Gastrocnemius medialis (tissue), 4 donors: ENCODE measurements at regions not wholly inside any gene's neighbourhood (a gene's known extent, or its start where the extent isn't known, plus 50 kb on each side); places are given as distances from the start of the nearest gene placed in this dataset.

Source experiments
- ATAC-seq, 2 donors: fragments of 150-250 bp; one replicate each; pipeline ENCODE4 v1.9.1; 2016
- DNase-seq, 2 donors: peaks; one replicate each; pipeline ENCODE4 v3.0.0-alpha.2; 2019
- H3K27ac ChIP-seq, 4 donors: fragments of 200-600 bp; sonication (generic); 1 replicate in 1 of 4; 2 replicates in 3 of 4; pipeline ENCODE4 v1.5.1; 2016 to 2018; ENCODE audit warnings: mild to moderate bottlenecking in 2 of 4, moderate library complexity in 1 of 4
- H3K27me3 ChIP-seq, 3 donors: fragments of 200-600 bp; sonication (generic) in 2 of 3; 1 replicate in 1 of 3; 2 replicates in 2 of 3; pipeline versions ENCODE4 v1.5.1 to v1.6.0; 2016 to 2019; ENCODE audit warnings: mild to moderate bottlenecking in 1 of 3, moderate library complexity in 1 of 3
- H3K36me3 ChIP-seq, 2 donors: fragments of 200-600 bp; sonication (generic) in 1 of 2; one replicate each; pipeline ENCODE4 v1.5.1; 2017 to 2018
- H3K4me1 ChIP-seq, 2 donors: fragments of 200-600 bp; sonication (generic) in 1 of 2; one replicate each; pipeline ENCODE4 v1.5.1; 2016 to 2017; ENCODE audit warnings: mild to moderate bottlenecking in 2 of 2
- H3K4me3 ChIP-seq, 4 donors: fragments of 200-600 bp; sonication (generic) in 3 of 4; 1 replicate in 1 of 4; 2 replicates in 3 of 4; pipeline ENCODE4 v1.5.1; 2016 to 2019; ENCODE audit warnings: mild to moderate bottlenecking in 2 of 4
- H3K9me3 ChIP-seq, 3 donors: fragments of 200-600 bp; sonication (generic) in 2 of 3; 1 replicate in 1 of 3; 2 replicates in 2 of 3; pipeline ENCODE4 v1.5.1; 2016 to 2019
- CTCF ChIP-seq, 5 experiments: fragments of 450-650 bp in 3 of 5; fragments of 200-600 bp in 2 of 5; sonication (generic) in 2 of 5; IDR thresholded peaks in 4 of 5; conservative IDR thresholded peaks in 1 of 5; 1 replicate in 4 of 5; 2 replicates in 1 of 5; pipeline ENCODE4 v1.5.1; 2016 to 2019; ENCODE audit warnings: antibody characterized with exemption in 5 of 5, mild to moderate bottlenecking in 3 of 5, moderate library complexity in 3 of 5
- POLR2A ChIP-seq, 2 donors: fragments of 450-650 bp; IDR thresholded peaks; one replicate each; pipeline ENCODE4 v1.6.1; 2017; ENCODE audit warnings: antibody characterized with exemption in 2 of 2, mild to moderate bottlenecking in 2 of 2, moderate library complexity in 2 of 2
- in situ Hi-C, 4 donors: fragments of 200-750 bp; cut with MboI; loops; one replicate each; pipeline versions ENCODE4 v1.15.0 to v1.8.0; 2017; ENCODE audit warnings: low sequenced_read_pairs in 4 of 4
- intact Hi-C: fragments of 100-400 bp; cut with DNase I; formaldehyde crosslinking; loops from one replicate; pipeline ENCODE4 v1.15.1; 2023; ENCODE audit warnings: low total_unique reads

- Histone ChIP-seq H3K27ac (no peak overlapping the region), H3K36me3 (no peaks in the 10 kb centered on the region), H3K4me3 (no peak overlapping the region), H3K4me1 (no peaks in the 10 kb centered on the region), H3K27me3 (no peaks in the 10 kb centered on the region), H3K9me3 (no peaks in the 10 kb centered on the region)
- in situ Hi-C loops, result no loop called here
- DNase-seq (no peak), ATAC-seq (no peak)
- intact Hi-C loops, result no loop called here
- TF ChIP-seq POLR2A (IDR thresholded peaks at IDR 0.05) (no peak), CTCF (IDR thresholded peaks at IDR 0.05 in 4 of 5, conservative IDR thresholded peaks at IDR 0.05 in 1 of 5) (no peak)
These were observed 653.1 kb downstream of the XPNPEP1 start for GRCh38 chr10:109270173-109270572.

- H3K4me1 ChIP-seq, result no peaks in the 10 kb centered on the region
- DNase-seq (no peak), ATAC-seq (no peak)
- H3K27me3 ChIP-seq, result no peaks in the 10 kb centered on the region
- H3K4me3 ChIP-seq, result no peak overlapping the region
- H3K36me3 ChIP-seq, result no peaks in the 10 kb centered on the region
- intact Hi-C loops, result no loop called here
- no peak for TF ChIP-seq POLR2A (IDR thresholded peaks at IDR 0.05)
- no peak for TF ChIP-seq CTCF (IDR thresholded peaks at IDR 0.05 in 4 of 5, conservative IDR thresholded peaks at IDR 0.05 in 1 of 5)
- H3K27ac ChIP-seq, result no peak overlapping the region
- no peaks in the 10 kb centered on the region for H3K9me3 ChIP-seq
- in situ Hi-C loops, result no loop called here
These were observed 659.3 kb downstream of the XPNPEP1 start for GRCh38 chr10:109264004-109264403.

GRCh38 chr10:109261231-109261630 is 662.1 kb downstream of the XPNPEP1 start:
- Histone ChIP-seq H3K27me3 (no peaks in the 10 kb centered on the region), H3K4me3 (no peak overlapping the region), H3K27ac (no peak overlapping the region), H3K4me1 (no peaks in the 10 kb centered on the region), H3K9me3 (no peaks in the 10 kb centered on the region), H3K36me3 (no peaks in the 10 kb centered on the region)
- in situ Hi-C loops (no loop called here), intact Hi-C loops (no loop called here)
- DNase-seq (no peak), ATAC-seq (no peak)
- TF ChIP-seq CTCF (IDR thresholded peaks at IDR 0.05 in 4 of 5, conservative IDR thresholded peaks at IDR 0.05 in 1 of 5) (no peak), POLR2A (IDR thresholded peaks at IDR 0.05) (no peak)

- Histone ChIP-seq H3K27me3 (no peaks in the 10 kb centered on the region), H3K4me1 (no peaks in the 10 kb centered on the region), H3K27ac (no peak overlapping the region), H3K4me3 (no peak overlapping the region), H3K36me3 (no peaks in the 10 kb centered on the region), H3K9me3 (no peaks in the 10 kb centered on the region)
- intact Hi-C loops, result no loop called here
- TF ChIP-seq CTCF (IDR thresholded peaks at IDR 0.05 in 4 of 5, conservative IDR thresholded peaks at IDR 0.05 in 1 of 5), result no peak
- TF ChIP-seq POLR2A (IDR thresholded peaks at IDR 0.05), result no peak
- in situ Hi-C loops, result no loop called here
- no peak for ATAC-seq
- no peak for DNase-seq
These were observed 664.0 kb downstream of the XPNPEP1 start for GRCh38 chr10:109259293-109259692.

GRCh38 chr10:109253306-109253705 is 670.0 kb downstream of the XPNPEP1 start:
- TF ChIP-seq CTCF (IDR thresholded peaks at IDR 0.05 in 4 of 5, conservative IDR thresholded peaks at IDR 0.05 in 1 of 5) (no peak), POLR2A (IDR thresholded peaks at IDR 0.05) (no peak)
- ATAC-seq, result no peak
- Histone ChIP-seq H3K9me3 (no peaks in the 10 kb centered on the region), H3K36me3 (no peaks in the 10 kb centered on the region), H3K4me3 (no peak overlapping the region), H3K4me1 (no peaks in the 10 kb centered on the region), H3K27ac (no peak overlapping the region), H3K27me3 (no peaks in the 10 kb centered on the region)
- in situ Hi-C loops (no loop called here), intact Hi-C loops (no loop called here)
- DNase-seq, result no peak
